GM23338 (cell line): ENCODE measurements at regions not wholly inside any gene's neighbourhood (a gene's known extent, or its start where the extent isn't known, plus 50 kb on each side); places are given as distances from the start of the nearest gene placed in this dataset.

Experiments used
- ATAC-seq: fragments of 200-7000 bp; cut with Tn5 transposase; 3 replicates; pipeline ENCODE4 v1.9.1; 2020
- DNase-seq: peaks from one replicate; pipeline ENCODE4 v3.0.0-alpha.2; 2015; ENCODE audit warnings: low spot score
- H2AFZ ChIP-seq: fragments of 200-600 bp; sonication (generic); 2 replicates; pipeline ENCODE4 v1.8.0; 2016; ENCODE audit warnings: antibody characterized with exemption, mild to moderate bottlenecking, moderate library complexity
- H3F3A ChIP-seq: fragments of 200-600 bp; sonication (generic); replicated peaks from 2 replicates; pipeline ENCODE4 v1.8.0; 2017; ENCODE audit warnings: antibody characterized with exemption, mixed run types, low read depth
- H3K27ac ChIP-seq: fragments of 200-600 bp; sonication (generic); 2 replicates; pipeline ENCODE4 v1.6.1; 2016; ENCODE audit warnings: low read depth
- H3K27me3 ChIP-seq: fragments of 200-600 bp; sonication (generic); 2 replicates; pipeline ENCODE4 v1.8.0; 2016; ENCODE audit warnings: mild to moderate bottlenecking, mixed run types, moderate library complexity; ENCODE audit not compliant: insufficient read depth
- H3K36me3 ChIP-seq: fragments of 200-600 bp; sonication (generic); 2 replicates; pipeline ENCODE4 v1.8.0; 2016; ENCODE audit warnings: mild to moderate bottlenecking; ENCODE audit not compliant: insufficient read depth
- H3K4me1 ChIP-seq: fragments of 200-600 bp; sonication (generic); 2 replicates; pipeline ENCODE4 v1.8.0; 2016; ENCODE audit warnings: mild to moderate bottlenecking, moderate library complexity; ENCODE audit not compliant: insufficient read depth
- H3K4me2 ChIP-seq: fragments of 200-600 bp; sonication (generic); 2 replicates; pipeline ENCODE4 v1.7.1; 2017; ENCODE audit warnings: mixed run types
- H3K4me3 ChIP-seq: fragments of 200-600 bp; sonication (generic); 2 replicates; pipeline ENCODE4 v1.6.1; 2016; ENCODE audit warnings: mixed run types
- H3K79me2 ChIP-seq: fragments of 200-600 bp; sonication (generic); replicated peaks from 2 replicates; pipeline ENCODE4 v1.8.0; 2017; ENCODE audit warnings: mild to moderate bottlenecking; ENCODE audit not compliant: insufficient read depth
- H3K9me2 ChIP-seq: fragments of 200-600 bp; sonication (generic); 2 replicates; pipeline ENCODE4 v1.8.0; 2017; ENCODE audit not compliant: insufficient read depth
- H4K20me1 ChIP-seq: fragments of 200-600 bp; sonication (generic); replicated peaks from 2 replicates; pipeline ENCODE4 v1.8.0; 2017; ENCODE audit warnings: mild to moderate bottlenecking; ENCODE audit not compliant: insufficient read depth
- H3K27ac Mint-ChIP-seq: 2 replicates; pipeline ENCODE4 v1.8.0; 2020; ENCODE audit warnings: inconsistent platforms, mild to moderate bottlenecking, moderate library complexity, mixed read lengths
- H3K27me3 Mint-ChIP-seq: 3 replicates; pipeline ENCODE4 v1.8.0; 2022; ENCODE audit warnings: low read depth, mild to moderate bottlenecking, moderate library complexity, mixed read lengths, inconsistent platforms; ENCODE audit not compliant: insufficient read depth, poor library complexity
- H3K36me3 Mint-ChIP-seq: 3 replicates; pipeline ENCODE4 v1.8.0; 2021; ENCODE audit warnings: low read depth, mild to moderate bottlenecking, inconsistent platforms, moderate library complexity, mixed read lengths
- H3K4me1 Mint-ChIP-seq: 3 replicates; pipeline ENCODE4 v1.8.0; 2020; ENCODE audit warnings: mild to moderate bottlenecking, inconsistent platforms, mixed read lengths
- H3K4me3 Mint-ChIP-seq: 3 replicates; pipeline ENCODE4 v1.8.0; 2021; ENCODE audit warnings: moderate library complexity, mild to moderate bottlenecking, inconsistent platforms, mixed read lengths
- H3K9me3 Mint-ChIP-seq: 3 replicates; pipeline ENCODE4 v1.8.0; 2020; ENCODE audit warnings: moderate library complexity, mild to moderate bottlenecking, inconsistent platforms, mixed read lengths
- CREB1 ChIP-seq: fragments of 250-450 bp; sonication (Bioruptor Pico); IDR thresholded peaks from 2 replicates; pipeline ENCODE4 v1.5.0; 2020; ENCODE audit warnings: low read depth, mild to moderate bottlenecking, moderate library complexity
- ETS1 ChIP-seq: IDR thresholded peaks from 2 replicates; pipeline ENCODE4 v1.6.1; 2016; ENCODE audit warnings: antibody characterized with exemption
- EZH2 ChIP-seq: fragments of 200-600 bp; sonication (generic); IDR thresholded peaks from one replicate; pipeline ENCODE4 v1.8.0; 2017; ENCODE audit warnings: antibody characterized with exemption, mild to moderate bottlenecking, low read depth; ENCODE audit not compliant: unreplicated experiment
- EZH2phosphoT487 ChIP-seq: fragments of 200-600 bp; sonication (generic); IDR thresholded peaks from one replicate; pipeline ENCODE4 v1.8.1; 2018; ENCODE audit warnings: antibody characterized with exemption; ENCODE audit not compliant: unreplicated experiment
- JUNB ChIP-seq: IDR thresholded peaks from one replicate; pipeline ENCODE4 v1.6.1; 2016; ENCODE audit warnings: antibody characterized with exemption; ENCODE audit not compliant: unreplicated experiment
- NANOG ChIP-seq: IDR thresholded peaks from 2 replicates; pipeline ENCODE4 v1.6.1; 2016; ENCODE audit warnings: antibody characterized with exemption, borderline replicate concordance
- POLR2AphosphoS5 ChIP-seq: IDR thresholded peaks from 2 replicates; pipeline ENCODE4 v1.6.1; 2016; ENCODE audit warnings: antibody characterized with exemption, low read depth
- REST ChIP-seq: IDR thresholded peaks from one replicate; pipeline ENCODE4 v1.6.1; 2018; ENCODE audit warnings: antibody characterized with exemption; ENCODE audit not compliant: unreplicated experiment
- STAT1 ChIP-seq: IDR thresholded peaks from one replicate; pipeline ENCODE4 v1.6.1; 2016; ENCODE audit warnings: antibody characterized with exemption; ENCODE audit not compliant: unreplicated experiment
- ZNF114 ChIP-seq: fragments of 250-450 bp; sonication (Bioruptor Pico); IDR thresholded peaks from 2 replicates; pipeline ENCODE4 v1.5.0; 2020; ENCODE audit warnings: mild to moderate bottlenecking, moderate library complexity
- ZNF331 ChIP-seq: fragments of 250-450 bp; sonication (Bioruptor Pico); IDR thresholded peaks from 2 replicates; pipeline ENCODE4 v1.5.0; 2020; ENCODE audit warnings: low read depth, mild to moderate bottlenecking, moderate library complexity
- ZNF462 ChIP-seq: fragments of 250-450 bp; sonication (Bioruptor Pico); IDR thresholded peaks from 2 replicates; pipeline ENCODE4 v1.5.0; 2020; ENCODE audit warnings: mild to moderate bottlenecking, moderate library complexity

- no peak overlapping the region for H3K4me3 Mint-ChIP-seq
- Histone ChIP-seq H3F3A (no peaks in the 10 kb centered on the region), H3K36me3 (no peaks in the 10 kb centered on the region), H3K79me2 (no peaks in the 10 kb centered on the region), H3K9me2 (no peaks in the 10 kb centered on the region), H4K20me1 (no peaks in the 10 kb centered on the region), H3K27ac (no peak overlapping the region), H3K4me2 (no peak overlapping the region), H3K27me3 (no peaks in the 10 kb centered on the region), H3K4me3 (no peak overlapping the region), H2AFZ (no peak overlapping the region), H3K4me1 (no peaks in the 10 kb centered on the region)
- TF ChIP-seq EZH2, result no peak
- TF ChIP-seq POLR2AphosphoS5, result no peak
- TF ChIP-seq ZNF331, result no peak
- no peak for TF ChIP-seq JUNB
- no peak for TF ChIP-seq ETS1
- no peak for TF ChIP-seq ZNF114 (CRISPR knock-in tag)
- TF ChIP-seq EZH2phosphoT487, result no peak
- TF ChIP-seq REST, result no peak
- no peak for TF ChIP-seq NANOG
- TF ChIP-seq CREB1 (CRISPR knock-in tag), result no peak
- no peak for TF ChIP-seq ZNF462
- TF ChIP-seq STAT1, result no peak
- H3K27ac Mint-ChIP-seq, result no peak overlapping the region
- H3K4me1 Mint-ChIP-seq, result no peaks in the 10 kb centered on the region
- no peak for DNase-seq
- no peaks in the 10 kb centered on the region for H3K36me3 Mint-ChIP-seq
- H3K9me3 Mint-ChIP-seq, result no peaks in the 10 kb centered on the region
- no peak for ATAC-seq
- no peaks in the 10 kb centered on the region for H3K27me3 Mint-ChIP-seq
These were observed 378.3 kb upstream of the FMR1 start for GRCh38 chrX:147533426-147533825.
